ENCODE measurements at regions not wholly inside any gene's neighbourhood (a gene's known extent, or its start where the extent isn't known, plus 50 kb on each side); places are given as distances from the start of the nearest gene placed in this dataset.

DNA sequence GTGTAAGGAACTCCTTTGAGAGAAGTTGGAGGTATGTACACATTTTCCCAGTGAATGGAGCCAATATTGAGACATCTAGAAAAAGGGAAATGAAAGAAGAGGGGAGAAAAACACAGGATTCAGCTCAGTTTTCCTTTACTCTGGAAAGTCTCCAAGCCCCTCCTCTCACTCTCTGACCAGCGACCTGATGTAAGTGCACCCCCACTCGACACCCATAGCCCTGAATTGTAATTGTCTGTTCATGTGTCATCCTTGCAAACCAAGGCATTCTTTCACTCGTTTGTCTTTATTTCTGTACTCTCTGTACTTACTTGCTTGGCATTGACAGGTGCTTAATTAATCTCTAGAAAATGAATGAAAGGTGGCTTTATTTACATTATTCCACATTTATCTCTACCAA, 55.7 kb upstream of the CTAGE1 start:
- POLR2A ChIA-PET, result no interaction called here
- TF ChIP-seq, protein P1, sequence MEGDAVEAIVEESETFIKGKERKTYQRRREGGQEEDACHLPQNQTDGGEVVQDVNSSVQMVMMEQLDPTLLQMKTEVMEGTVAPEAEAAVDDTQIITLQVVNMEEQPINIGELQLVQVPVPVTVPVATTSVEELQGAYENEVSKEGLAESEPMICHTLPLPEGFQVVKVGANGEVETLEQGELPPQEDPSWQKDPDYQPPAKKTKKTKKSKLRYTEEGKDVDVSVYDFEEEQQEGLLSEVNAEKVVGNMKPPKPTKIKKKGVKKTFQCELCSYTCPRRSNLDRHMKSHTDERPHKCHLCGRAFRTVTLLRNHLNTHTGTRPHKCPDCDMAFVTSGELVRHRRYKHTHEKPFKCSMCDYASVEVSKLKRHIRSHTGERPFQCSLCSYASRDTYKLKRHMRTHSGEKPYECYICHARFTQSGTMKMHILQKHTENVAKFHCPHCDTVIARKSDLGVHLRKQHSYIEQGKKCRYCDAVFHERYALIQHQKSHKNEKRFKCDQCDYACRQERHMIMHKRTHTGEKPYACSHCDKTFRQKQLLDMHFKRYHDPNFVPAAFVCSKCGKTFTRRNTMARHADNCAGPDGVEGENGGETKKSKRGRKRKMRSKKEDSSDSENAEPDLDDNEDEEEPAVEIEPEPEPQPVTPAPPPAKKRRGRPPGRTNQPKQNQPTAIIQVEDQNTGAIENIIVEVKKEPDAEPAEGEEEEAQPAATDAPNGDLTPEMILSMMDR (IDR thresholded peaks at IDR 0.05; ENCODE audit: control extremely low read depth, extremely low read depth, low read depth, missing control alignments), result no peak
- CTCF ChIA-PET, result no interaction called here
- no peak for DNase-seq (ENCODE audit: extremely low spot score)

DNA sequence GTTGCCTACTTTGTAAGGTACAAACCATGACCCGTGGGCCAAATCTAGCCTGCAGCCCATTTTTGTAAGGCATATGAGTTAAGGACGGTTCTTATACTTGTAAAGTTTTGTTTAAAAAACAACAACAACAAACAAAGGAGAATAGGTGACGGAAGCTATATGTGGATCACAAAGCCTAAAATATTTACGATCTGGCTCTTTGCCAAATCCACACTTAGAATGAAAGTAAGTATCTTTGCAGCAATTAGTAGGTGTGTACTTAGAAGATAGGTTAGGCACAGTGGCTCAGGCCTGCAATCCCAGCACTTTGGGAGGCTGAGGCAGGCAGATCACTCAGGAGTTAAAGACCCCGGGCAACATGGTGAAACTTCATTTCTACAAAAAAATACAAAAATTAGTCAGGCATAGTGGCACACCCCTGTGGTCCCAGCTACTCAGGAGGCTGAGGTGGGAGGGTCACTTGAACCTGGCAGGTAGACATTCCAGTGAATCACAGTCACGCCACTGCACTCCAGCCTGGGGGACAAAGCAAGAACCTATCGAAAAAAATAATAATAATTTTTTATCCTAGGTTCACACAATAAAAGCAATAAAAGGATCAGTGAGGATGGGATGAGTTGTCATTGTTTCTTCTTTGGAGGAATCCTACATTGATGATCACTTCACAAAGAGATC, 57.8 kb upstream of the CTAGE1 start:
- TF ChIP-seq, protein P1 (IDR thresholded peaks at IDR 0.05; ENCODE audit: control extremely low read depth, extremely low read depth, low read depth, missing control alignments), result no peak
- POLR2A ChIA-PET, result no interaction called here
- CTCF ChIA-PET, result no interaction called here
- no peak for DNase-seq (ENCODE audit: extremely low spot score)

DNA sequence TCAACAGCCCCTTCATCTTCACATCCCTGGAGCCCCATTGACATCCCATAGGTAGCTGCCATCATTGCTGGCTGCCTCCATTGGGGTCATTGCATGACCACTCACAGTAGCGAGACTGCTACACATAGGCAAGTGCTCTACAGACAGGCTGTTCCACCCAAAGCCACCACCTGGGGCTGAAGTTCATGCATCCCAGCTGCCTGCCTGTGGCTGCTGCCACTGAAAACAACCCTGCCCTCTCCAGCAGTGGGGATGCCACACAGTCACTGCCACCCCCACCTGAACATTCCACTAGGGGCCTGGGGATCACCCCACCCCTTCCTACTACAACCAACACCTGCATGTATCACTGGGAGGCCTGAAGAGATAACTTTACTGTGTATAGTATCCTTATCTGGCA, 59.5 kb upstream of the CTAGE1 start:
- TF ChIP-seq, protein P1 (IDR thresholded peaks at IDR 0.05; ENCODE audit: control extremely low read depth, extremely low read depth, low read depth, missing control alignments), result no peak
- DNase-seq (ENCODE audit: extremely low spot score), result no peak
- ChIA-PET POLR2A (no interaction called here), CTCF (interaction anchor here (1.3 to 1.8 kb wide), 2 partner anchors 18 to 92 kb away, joined by 3 to 4 read pairs; no protein-coding TSS in a partner anchor)

DNA sequence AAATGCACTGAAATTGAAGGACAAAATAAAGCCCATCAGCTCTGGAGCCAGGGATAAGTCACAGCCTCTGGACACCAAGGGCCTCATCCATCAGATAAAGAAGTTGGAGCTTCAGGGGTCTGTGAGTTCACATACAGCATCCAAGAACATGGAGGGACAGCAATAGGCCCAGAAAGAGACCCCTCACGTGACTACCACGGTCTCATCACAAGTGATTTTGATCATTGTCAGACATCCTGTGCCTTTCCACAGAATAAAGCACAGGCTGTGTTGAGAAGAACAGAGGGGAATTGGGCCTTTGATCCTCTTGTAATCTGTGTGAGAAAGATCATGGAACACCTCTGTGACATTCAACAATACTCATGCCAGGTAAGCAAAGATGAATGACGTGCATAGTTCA, 65.2 kb upstream of the CTAGE1 start:
- TF ChIP-seq, protein P1 (IDR thresholded peaks at IDR 0.05; ENCODE audit: control extremely low read depth, extremely low read depth, low read depth, missing control alignments), result no peak
- ChIA-PET CTCF (no interaction called here), POLR2A (no interaction called here)
- no peak for DNase-seq (ENCODE audit: extremely low spot score)

DNA sequence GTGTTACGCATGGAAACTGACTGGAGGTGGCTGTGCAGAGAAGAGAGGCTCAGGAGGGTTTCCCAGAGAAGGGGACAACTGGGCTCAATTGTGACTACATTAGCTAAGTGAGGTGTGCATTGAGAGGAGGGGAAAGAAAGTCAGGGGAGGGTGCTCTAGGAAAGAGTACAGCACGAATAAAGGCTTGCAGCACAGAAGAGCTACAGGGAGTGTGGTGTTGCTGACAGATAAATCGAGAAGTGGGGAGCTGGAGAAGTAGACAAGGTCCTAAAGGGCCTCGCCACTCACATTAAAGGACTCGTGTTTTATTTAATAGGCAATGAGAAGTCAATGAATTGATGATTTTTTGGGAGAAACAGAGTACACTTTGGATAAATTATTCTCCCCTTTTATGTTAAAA, 65.7 kb upstream of the CTAGE1 start:
- no peak for DNase-seq (ENCODE audit: extremely low spot score)
- TF ChIP-seq, protein P1 (IDR thresholded peaks at IDR 0.05; ENCODE audit: control extremely low read depth, extremely low read depth, low read depth, missing control alignments), result no peak
- CTCF ChIA-PET, result interaction anchor here (0.8 kb wide), 1 partner anchor 10 kb away, joined by 3 read pairs; no protein-coding TSS in a partner anchor
- POLR2A ChIA-PET, result no interaction called here

DNA sequence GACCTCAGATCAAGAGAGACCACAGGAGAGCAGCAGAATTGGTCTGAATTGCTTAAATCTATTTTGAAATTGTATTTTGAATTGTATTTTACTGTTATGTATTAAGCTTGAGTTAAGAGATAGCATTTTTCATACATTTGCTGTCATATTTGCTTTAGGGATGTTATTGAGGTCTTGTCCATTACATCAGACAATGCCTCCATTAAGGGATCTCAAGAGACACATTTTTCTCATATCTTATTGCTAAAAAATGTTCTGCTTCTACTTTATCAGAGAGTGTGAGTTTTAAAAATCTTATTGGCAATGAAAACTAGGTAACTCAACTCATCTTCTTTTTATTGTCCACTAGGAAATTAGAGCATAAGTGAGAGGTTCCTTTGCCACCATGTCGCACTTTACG, 66.8 kb upstream of the CTAGE1 start:
- CTCF ChIA-PET, result no interaction called here
- POLR2A ChIA-PET, result no interaction called here
- no peak for DNase-seq (ENCODE audit: extremely low spot score)
- TF ChIP-seq, protein P1 (IDR thresholded peaks at IDR 0.05; ENCODE audit: control extremely low read depth, extremely low read depth, low read depth, missing control alignments), result no peak

Measured in GM10248 (cell line).